ENCODE measurements at regions not wholly inside any gene's neighbourhood (a gene's known extent, or its start where the extent isn't known, plus 50 kb on each side); places are given as distances from the start of the nearest gene placed in this dataset.

GRCh38 chr3:30102356-30102755, 504.0 kb upstream of the TGFBR2 start:
- BruUV-seq (replicated peaks) = no TSS peak
- H2BK5ac ChIP-seq (ENCODE audit: low read depth, low read length, poor library complexity, severe bottlenecking) = no peak overlapping the region
- H3K14ac ChIP-seq (replicated peaks; ENCODE audit: low read depth, low read length) = no peak overlapping the region
- no peak overlapping the region for H3K9ac ChIP-seq (ENCODE audit: low read depth, low read length)
- no peak overlapping the region for H2AK9ac ChIP-seq (replicated peaks; ENCODE audit: low read depth, low read length, poor library complexity)
- no peak for ATAC-seq (ENCODE audit: low read depth)
- no peaks in the 10 kb centered on the region for H4K20me1 ChIP-seq (ENCODE audit: insufficient read depth, low read length)
- no peaks in the 10 kb centered on the region for H3K9me1 ChIP-seq (ENCODE audit: insufficient read depth, low read length)
- H3K27ac ChIP-seq (ENCODE audit: insufficient read depth, low read length) = no peak overlapping the region
- no peak overlapping the region for H4K8ac ChIP-seq (ENCODE audit: low read depth in 2 of 2, low read length in 2 of 2)
- H3K9me3 ChIP-seq (ENCODE audit: control insufficient read depth, insufficient read depth, low read length) = no peaks in the 10 kb centered on the region
- H3K4me3 ChIP-seq (ENCODE audit: insufficient read depth, low read depth, low read length) = no peak overlapping the region
- H2BK120ac ChIP-seq (ENCODE audit: low read depth, low read length) = no peak overlapping the region
- H4K5ac ChIP-seq (ENCODE audit: low read depth, low read length) = no peak overlapping the region
- H3K36me3 ChIP-seq (ENCODE audit: control insufficient read depth, insufficient read depth, low read length) = no peaks in the 10 kb centered on the region
- H3K4me1 ChIP-seq (ENCODE audit: control insufficient read depth, insufficient read depth, low read length) = peaks cover 4% of the 10 kb centered on the region
- CTCF ChIA-PET = no interaction called here
- H2BK20ac ChIP-seq (ENCODE audit: low read depth, low read length) = no peak overlapping the region
- no peak overlapping the region for H2AK5ac ChIP-seq (ENCODE audit: low read depth, low read length)
- H3K4ac ChIP-seq (ENCODE audit: low read depth, low read length) = no peak overlapping the region
- H3K56ac ChIP-seq (ENCODE audit: extremely low read depth, insufficient read depth, low read length) = no peak overlapping the region
- H3K79me1 ChIP-seq (ENCODE audit: low read depth in 1 of 2, low read length in 2 of 2) = no peaks in the 10 kb centered on the region
- H2AFZ ChIP-seq (replicated peaks; ENCODE audit: low read length, poor library complexity) = no peak overlapping the region
- in situ Hi-C loops (cut with MboI; ENCODE audit: low sequenced_read_pairs) (no loop called here), dilution Hi-C loops (cut with HindIII; ENCODE audit: low sequenced_read_pairs, unreplicated experiment) (no loop called here), intact Hi-C loops (cut with micrococcal nuclease) (loop anchor here (1.0 kb wide), 1 partner anchor 587 kb away; no protein-coding TSS in a partner anchor)
- no peak for TF ChIP-seq FOS (IDR thresholded peaks at IDR 0.05; ENCODE audit: low read depth, low read length)
- TF ChIP-seq CHD1 (IDR thresholded peaks at IDR 0.05; ENCODE audit: low read depth, low read length) = no peak
- TF ChIP-seq POLR2A (IDR thresholded peaks at IDR 0.05; ENCODE audit: low read depth, low read length) = no peak
- TF ChIP-seq RAD21 (IDR thresholded peaks at IDR 0.05; ENCODE audit: low read length) = no peak
- TF ChIP-seq MXI1 (IDR thresholded peaks at IDR 0.05; ENCODE audit: borderline replicate concordance, low read depth, low read length) = no peak
- no peak for TF ChIP-seq NFE2L2 (IDR thresholded peaks at IDR 0.05; ENCODE audit: low read depth, low read length)
- no peak for TF ChIP-seq CEBPB (IDR thresholded peaks at IDR 0.05; ENCODE audit: low read depth, low read length)
- no peak for TF ChIP-seq MAFK (IDR thresholded peaks at IDR 0.05; ENCODE audit: low read depth, low read length)
- TF ChIP-seq RFX5 (IDR thresholded peaks at IDR 0.05; ENCODE audit: low read depth, low read length) = no peak
- no peak for TF ChIP-seq ELK1 (IDR thresholded peaks at IDR 0.05; ENCODE audit: borderline replicate concordance, low read depth, low read length)
- no peak for TF ChIP-seq USF2 (IDR thresholded peaks at IDR 0.05; ENCODE audit: low read depth, low read length)
- TF ChIP-seq CTCF (conservative IDR thresholded peaks at IDR 0.05; ENCODE audit: low read depth, low read length) = no peak
- TF ChIP-seq BHLHE40 (IDR thresholded peaks at IDR 0.05; ENCODE audit: low read depth, low read length) = no peak
- no peak for TF ChIP-seq RCOR1 (IDR thresholded peaks at IDR 0.05; ENCODE audit: insufficient replicate concordance, low read length)
- no peak for TF ChIP-seq MAZ (IDR thresholded peaks at IDR 0.05; ENCODE audit: borderline replicate concordance, low read depth, low read length)
- TF ChIP-seq SMC3 (IDR thresholded peaks at IDR 0.05; ENCODE audit: low read depth, low read length) = no peak
- DNase-seq = no peak
- H3K18ac ChIP-seq (ENCODE audit: low read depth, low read length) = no peak overlapping the region
- no peak overlapping the region for H4K91ac ChIP-seq (ENCODE audit: insufficient read depth, low read depth, low read length)
- H2BK15ac ChIP-seq (ENCODE audit: low read depth, low read length) = no peak overlapping the region
- H3K4me2 ChIP-seq (ENCODE audit: low read depth, low read length) = no peak overlapping the region
- H3K27me3 ChIP-seq (ENCODE audit: control insufficient read depth, insufficient read depth, low read length) = no peaks in the 10 kb centered on the region
- H3K23ac ChIP-seq (ENCODE audit: low read depth, low read length) = no peak overlapping the region
- POLR2A ChIA-PET (ENCODE audit: unreplicated experiment) = no interaction called here

Data from IMR-90 (cell line).